ENCODE measurements at regions not wholly inside any gene's neighbourhood (a gene's known extent, or its start where the extent isn't known, plus 50 kb on each side); places are given as distances from the start of the nearest gene placed in this dataset.

DNA sequence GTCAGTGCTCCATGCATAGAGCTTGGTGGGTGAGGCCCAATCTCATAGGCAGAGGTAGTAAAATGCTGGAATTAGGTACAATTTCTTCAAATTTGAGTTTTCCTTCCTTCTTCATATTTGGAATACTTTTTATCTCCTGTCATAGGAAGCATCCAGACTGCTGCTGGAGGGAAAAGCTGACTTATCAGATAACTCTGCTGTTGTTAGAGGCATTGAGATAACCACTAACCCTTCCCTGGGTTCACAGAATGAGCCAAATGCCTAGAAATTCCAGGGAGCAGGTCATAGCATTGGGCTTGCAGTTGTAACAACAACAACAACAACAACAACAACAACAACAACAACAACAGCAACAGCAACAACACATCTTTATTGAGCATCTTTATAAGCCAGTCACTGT is 332.7 kb downstream of the PDCD6IP start:
- H3K9me3 ChIP-seq (ENCODE audit: control insufficient read depth, insufficient read depth, low read length): no peaks in the 10 kb centered on the region
- no peak overlapping the region for H3K27ac ChIP-seq (ENCODE audit: low read depth, low read length)
- DNase-seq (ENCODE audit: low read depth in 4 of 6, low spot score in 6 of 6): no peak
- no peaks in the 10 kb centered on the region for H3K27me3 ChIP-seq (ENCODE audit: control insufficient read depth, insufficient read depth, low read length)
- peaks cover 3% of the 10 kb centered on the region for H3K4me1 ChIP-seq (ENCODE audit: control insufficient read depth, insufficient read depth, low read length)
- no peaks in the 10 kb centered on the region for H3K36me3 ChIP-seq (ENCODE audit: control insufficient read depth, insufficient read depth, low read length)
- H3K4me3 ChIP-seq (ENCODE audit: low read depth, low read length): no peak overlapping the region

DNA sequence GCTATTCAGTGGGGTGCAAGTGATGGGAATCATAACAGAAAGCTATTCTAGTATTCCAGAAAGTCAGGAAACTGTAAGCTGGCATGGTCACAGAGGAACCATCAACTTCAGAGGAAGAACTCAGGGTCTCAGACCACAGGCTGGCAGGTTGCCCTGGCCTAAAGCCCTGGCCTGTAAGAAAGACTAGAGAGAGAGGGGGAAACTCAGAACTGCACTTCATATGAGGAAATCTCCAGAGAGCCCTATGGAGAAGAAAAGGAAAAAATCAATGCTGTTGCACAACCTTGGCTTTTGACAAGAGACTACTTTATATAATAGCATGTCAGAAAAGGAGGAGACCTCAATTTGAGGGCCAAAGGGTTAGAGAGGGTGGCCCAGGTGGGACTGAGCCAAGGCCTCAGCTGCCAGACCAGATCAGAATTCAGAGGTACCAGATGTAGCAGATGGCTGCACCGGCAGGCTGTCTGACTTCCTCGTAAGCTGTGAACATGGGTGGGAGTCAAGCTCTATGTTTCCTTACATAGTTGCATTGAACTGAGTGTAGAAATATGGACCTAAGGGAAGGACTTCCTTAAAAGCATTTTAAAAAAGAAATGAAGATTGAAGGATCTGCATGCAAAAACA is 333.8 kb downstream of the PDCD6IP start:
- Histone ChIP-seq H3K4me3 (ENCODE audit: low read depth, low read length) (no peak overlapping the region), H3K4me1 (ENCODE audit: control insufficient read depth, insufficient read depth, low read length) (peaks cover 3% of the 10 kb centered on the region), H3K27me3 (ENCODE audit: control insufficient read depth, insufficient read depth, low read length) (no peaks in the 10 kb centered on the region), H3K9me3 (ENCODE audit: control insufficient read depth, insufficient read depth, low read length) (no peaks in the 10 kb centered on the region), H3K27ac (ENCODE audit: low read depth, low read length) (no peak overlapping the region), H3K36me3 (ENCODE audit: control insufficient read depth, insufficient read depth, low read length) (no peaks in the 10 kb centered on the region)
- peak in 2 of 6 donors; percentile 13 to 74 for DNase-seq (ENCODE audit: low read depth in 4 of 6, low spot score in 6 of 6)
- 47% methylated on average over 2 of the region's 2 CpGs for WGBS (ENCODE audit: insufficient coverage)

DNA sequence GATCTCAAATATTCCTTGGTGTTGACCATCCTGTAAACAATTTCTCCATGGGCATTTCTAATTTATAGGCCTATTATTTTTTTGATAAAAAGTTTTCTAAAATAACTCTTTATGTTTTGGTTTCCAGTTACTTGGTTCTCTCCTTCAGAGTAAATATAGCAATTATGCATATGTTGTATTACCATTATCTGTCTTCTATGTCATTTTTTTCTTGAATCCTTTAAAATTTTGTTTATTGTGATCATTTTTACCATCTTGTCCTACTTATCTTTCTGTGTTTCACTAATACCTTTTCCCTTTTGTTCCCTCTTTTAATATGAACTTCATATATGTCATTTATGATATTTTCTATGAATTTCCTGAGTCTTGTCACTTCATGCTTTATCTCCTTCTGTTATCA is 341.1 kb downstream of the PDCD6IP start:
- no peak for DNase-seq (ENCODE audit: low read depth in 4 of 6, low spot score in 6 of 6)

DNA sequence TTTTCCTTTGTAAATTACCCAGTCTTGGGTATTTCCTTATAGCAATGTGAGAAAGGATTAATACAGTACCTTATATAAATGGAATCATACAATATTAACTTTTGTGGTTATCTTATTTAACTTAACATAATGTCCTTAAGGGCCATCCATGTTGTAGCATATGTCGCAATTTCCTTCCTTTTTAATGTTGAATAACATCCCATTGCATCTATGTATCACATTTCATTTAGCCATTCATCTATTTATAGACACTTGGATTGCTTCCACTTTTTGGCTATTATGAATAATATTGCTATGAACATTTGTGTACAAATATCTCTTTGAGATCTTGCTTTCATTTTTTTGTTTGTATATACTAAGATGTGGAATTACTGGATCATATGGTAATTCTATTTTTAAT is 342.2 kb downstream of the PDCD6IP start:
- H3K4me3 ChIP-seq (ENCODE audit: low read depth, low read length): no peak overlapping the region
- no CpG with 5 or more reads among the region's 1 CpG for WGBS (ENCODE audit: insufficient coverage)
- H3K4me1 ChIP-seq (ENCODE audit: control insufficient read depth, insufficient read depth, low read length): no peaks in the 10 kb centered on the region
- no peaks in the 10 kb centered on the region for H3K36me3 ChIP-seq (ENCODE audit: control insufficient read depth, insufficient read depth, low read length)
- no peak for DNase-seq (ENCODE audit: low read depth in 4 of 6, low spot score in 6 of 6)
- H3K9me3 ChIP-seq (ENCODE audit: control insufficient read depth, insufficient read depth, low read length): no peaks in the 10 kb centered on the region
- H3K27me3 ChIP-seq (ENCODE audit: control insufficient read depth, insufficient read depth, low read length): no peaks in the 10 kb centered on the region
- no peak overlapping the region for H3K27ac ChIP-seq (ENCODE audit: low read depth, low read length)

More for the DNA sequence above, 341.1 kb downstream of the PDCD6IP start:
- Histone ChIP-seq H3K9me3 (ENCODE audit: control insufficient read depth, insufficient read depth, low read length) (no peaks in the 10 kb centered on the region), H3K4me3 (ENCODE audit: low read depth, low read length) (no peak overlapping the region), H3K4me1 (ENCODE audit: control insufficient read depth, insufficient read depth, low read length) (no peaks in the 10 kb centered on the region), H3K27me3 (ENCODE audit: control insufficient read depth, insufficient read depth, low read length) (no peaks in the 10 kb centered on the region), H3K36me3 (ENCODE audit: control insufficient read depth, insufficient read depth, low read length) (no peaks in the 10 kb centered on the region), H3K27ac (ENCODE audit: low read depth, low read length) (no peak overlapping the region)

DNA sequence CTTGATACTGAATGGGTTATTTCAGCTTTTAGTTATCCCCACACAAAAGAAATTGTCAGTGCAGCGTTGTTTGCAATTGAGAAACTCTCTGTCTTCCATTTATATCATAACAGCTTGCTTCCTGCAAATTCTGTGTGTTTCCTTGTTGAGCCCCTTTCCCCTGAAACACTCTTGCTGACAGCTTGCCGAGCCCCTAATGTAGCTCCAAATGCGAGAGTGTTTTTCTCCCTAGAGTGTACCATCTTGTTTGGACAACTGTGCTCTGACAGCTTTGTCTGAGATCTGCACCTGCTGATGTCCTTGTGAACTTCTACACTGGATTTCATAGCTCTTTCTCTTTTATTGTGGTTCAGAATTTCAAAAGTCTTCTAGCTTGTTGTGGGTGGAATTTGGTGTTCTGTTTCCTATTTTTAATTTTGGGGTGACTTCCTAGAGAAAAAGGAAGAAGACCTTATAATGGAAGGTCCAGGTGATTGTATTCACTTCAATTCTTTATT is 343.5 kb downstream of the PDCD6IP start:
- peak in 1 of 6 donors; percentile 72 for DNase-seq (ENCODE audit: low read depth in 4 of 6, low spot score in 6 of 6)
- Histone ChIP-seq H3K36me3 (ENCODE audit: control insufficient read depth, insufficient read depth, low read length) (no peaks in the 10 kb centered on the region), H3K4me1 (ENCODE audit: control insufficient read depth, insufficient read depth, low read length) (no peaks in the 10 kb centered on the region), H3K4me3 (ENCODE audit: low read depth, low read length) (no peak overlapping the region), H3K27ac (ENCODE audit: low read depth, low read length) (no peak overlapping the region), H3K27me3 (ENCODE audit: control insufficient read depth, insufficient read depth, low read length) (no peaks in the 10 kb centered on the region), H3K9me3 (ENCODE audit: control insufficient read depth, insufficient read depth, low read length) (no peaks in the 10 kb centered on the region)
- 80% methylated on average over 2 of the region's 3 CpGs for WGBS (ENCODE audit: insufficient coverage)

DNA sequence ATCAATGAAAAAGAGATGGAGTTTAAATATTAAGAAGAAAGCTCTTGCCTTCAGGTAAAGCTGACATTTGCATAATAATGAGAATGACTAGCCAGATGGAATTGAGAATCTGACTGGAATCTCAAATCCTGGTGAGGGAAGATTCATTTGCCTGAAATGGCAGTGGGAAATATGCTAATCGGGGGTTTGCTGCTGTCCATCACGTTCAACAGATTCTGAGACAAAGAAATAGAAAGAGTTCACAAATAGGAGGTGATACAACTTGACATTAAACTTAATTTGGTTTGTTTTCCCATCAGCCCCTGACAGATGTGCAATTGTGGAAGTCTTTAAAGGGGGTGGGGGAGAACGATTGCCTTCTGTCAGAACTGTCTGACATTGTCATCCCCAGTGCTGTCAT is 347.4 kb downstream of the PDCD6IP start:
- 25% methylated on average over 2 of the region's 3 CpGs for WGBS (ENCODE audit: insufficient coverage)
- Histone ChIP-seq H3K9me3 (ENCODE audit: control insufficient read depth, insufficient read depth, low read length) (no peaks in the 10 kb centered on the region), H3K4me1 (ENCODE audit: control insufficient read depth, insufficient read depth, low read length) (no peaks in the 10 kb centered on the region), H3K27me3 (ENCODE audit: control insufficient read depth, insufficient read depth, low read length) (no peaks in the 10 kb centered on the region), H3K4me3 (ENCODE audit: low read depth, low read length) (no peak overlapping the region), H3K36me3 (ENCODE audit: control insufficient read depth, insufficient read depth, low read length) (no peaks in the 10 kb centered on the region), H3K27ac (ENCODE audit: low read depth, low read length) (no peak overlapping the region)
- DNase-seq (ENCODE audit: low read depth in 4 of 6, low spot score in 6 of 6): peak in 1 of 6 donors; percentile 50

DNA sequence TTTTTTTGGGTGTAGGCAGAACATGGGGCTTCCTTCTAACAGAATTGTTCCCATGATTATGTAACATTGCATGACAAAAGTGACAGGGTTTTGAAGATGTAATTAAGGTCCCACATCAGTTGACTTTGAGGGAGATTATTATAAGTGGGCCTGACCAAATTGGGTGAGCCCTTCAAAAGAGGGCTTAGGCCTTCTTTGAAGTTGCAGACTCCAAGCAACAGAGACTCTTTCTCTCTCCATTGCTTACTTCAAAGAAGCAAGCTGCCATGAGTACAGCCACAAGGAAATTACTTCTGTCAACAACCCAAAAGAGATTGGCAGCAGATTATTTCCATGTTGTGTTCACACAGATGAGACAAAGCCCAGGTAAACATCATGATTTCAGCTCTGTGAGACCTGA is 348.2 kb downstream of the PDCD6IP start:
- no peaks in the 10 kb centered on the region for H3K36me3 ChIP-seq (ENCODE audit: control insufficient read depth, insufficient read depth, low read length)
- H3K27me3 ChIP-seq (ENCODE audit: control insufficient read depth, insufficient read depth, low read length): no peaks in the 10 kb centered on the region
- H3K4me3 ChIP-seq (ENCODE audit: low read depth, low read length): no peak overlapping the region
- no peak overlapping the region for H3K27ac ChIP-seq (ENCODE audit: low read depth, low read length)
- DNase-seq (ENCODE audit: low read depth in 4 of 6, low spot score in 6 of 6): no peak
- no peaks in the 10 kb centered on the region for H3K4me1 ChIP-seq (ENCODE audit: control insufficient read depth, insufficient read depth, low read length)
- no peaks in the 10 kb centered on the region for H3K9me3 ChIP-seq (ENCODE audit: control insufficient read depth, insufficient read depth, low read length)

DNA sequence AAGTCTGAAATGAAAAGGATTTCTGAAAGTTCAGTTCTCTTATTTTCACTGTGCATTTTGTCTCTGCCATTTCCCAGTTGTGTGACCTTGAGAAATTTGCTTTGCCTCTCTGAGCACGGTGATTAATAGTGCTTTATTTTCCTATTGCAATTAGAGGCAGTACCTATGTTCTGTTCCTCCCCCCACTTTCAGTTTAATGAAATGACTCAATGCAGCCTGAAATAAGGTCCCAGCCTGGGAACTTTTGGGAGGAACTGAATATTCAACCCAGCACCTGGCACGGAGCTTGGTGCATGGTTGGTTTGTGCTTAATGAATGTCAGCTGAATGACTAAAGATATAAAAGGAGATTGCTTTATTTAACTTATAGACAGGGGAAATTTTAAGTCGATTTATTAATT is 352.6 kb downstream of the PDCD6IP start:
- Histone ChIP-seq H3K4me3 (ENCODE audit: low read depth, low read length) (no peak overlapping the region), H3K27ac (ENCODE audit: low read depth, low read length) (no peak overlapping the region), H3K36me3 (ENCODE audit: control insufficient read depth, insufficient read depth, low read length) (no peaks in the 10 kb centered on the region), H3K4me1 (ENCODE audit: control insufficient read depth, insufficient read depth, low read length) (no peaks in the 10 kb centered on the region), H3K9me3 (ENCODE audit: control insufficient read depth, insufficient read depth, low read length) (no peaks in the 10 kb centered on the region), H3K27me3 (ENCODE audit: control insufficient read depth, insufficient read depth, low read length) (no peaks in the 10 kb centered on the region)
- 67% methylated on average over 1 of the region's 3 CpGs for WGBS (ENCODE audit: insufficient coverage)
- no peak for DNase-seq (ENCODE audit: low read depth in 4 of 6, low spot score in 6 of 6)

DNA sequence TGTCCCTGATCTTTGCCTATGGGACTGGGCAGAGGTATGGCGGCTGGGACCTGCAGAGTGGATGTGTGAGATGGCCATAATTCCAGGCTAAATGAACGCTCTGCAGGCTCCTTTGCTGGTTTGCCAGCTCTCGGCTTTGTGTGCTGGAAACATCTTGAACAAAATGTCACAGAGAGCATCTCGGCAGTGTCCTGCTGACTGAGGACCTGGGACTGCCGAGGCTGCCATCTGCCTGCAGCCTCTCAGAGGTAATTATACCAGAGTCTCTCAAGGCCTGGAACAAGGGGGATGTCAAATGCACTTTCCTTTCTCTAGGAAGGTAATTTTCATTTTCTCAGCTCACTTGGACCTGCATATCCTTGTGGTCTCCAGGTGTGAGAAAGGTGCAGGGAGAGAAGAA is 354.2 kb downstream of the PDCD6IP start:
- no peaks in the 10 kb centered on the region for H3K36me3 ChIP-seq (ENCODE audit: control insufficient read depth, insufficient read depth, low read length)
- peak in 1 of 6 donors; percentile 39 for DNase-seq (ENCODE audit: low read depth in 4 of 6, low spot score in 6 of 6)
- no peaks in the 10 kb centered on the region for H3K4me1 ChIP-seq (ENCODE audit: control insufficient read depth, insufficient read depth, low read length)
- no peak overlapping the region for H3K27ac ChIP-seq (ENCODE audit: low read depth, low read length)
- no peaks in the 10 kb centered on the region for H3K27me3 ChIP-seq (ENCODE audit: control insufficient read depth, insufficient read depth, low read length)
- H3K4me3 ChIP-seq (ENCODE audit: low read depth, low read length): no peak overlapping the region
- WGBS (ENCODE audit: insufficient coverage): 85% methylated on average over 5 of the region's 5 CpGs
- no peaks in the 10 kb centered on the region for H3K9me3 ChIP-seq (ENCODE audit: control insufficient read depth, insufficient read depth, low read length)

DNA sequence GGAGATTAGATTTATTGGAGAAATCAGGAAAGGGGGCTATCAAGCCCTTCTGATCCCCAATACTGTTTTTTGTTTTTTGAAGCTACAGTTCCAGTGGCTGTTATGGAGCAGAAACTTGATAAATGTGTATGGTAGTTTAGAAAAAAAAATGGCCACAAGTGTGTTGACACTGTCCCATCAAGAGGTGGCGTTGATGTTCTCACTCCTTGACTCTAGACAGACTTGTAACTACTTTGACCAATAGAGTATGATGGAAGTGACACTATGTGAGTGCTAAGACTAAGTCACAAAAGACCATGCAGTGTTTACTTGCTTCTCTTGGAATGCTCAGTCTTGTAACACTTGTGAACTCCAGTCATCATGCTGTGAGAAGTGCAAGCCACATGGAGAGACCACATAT is 356.7 kb downstream of the PDCD6IP start:
- Histone ChIP-seq H3K27me3 (ENCODE audit: control insufficient read depth, insufficient read depth, low read length) (no peaks in the 10 kb centered on the region), H3K36me3 (ENCODE audit: control insufficient read depth, insufficient read depth, low read length) (no peaks in the 10 kb centered on the region), H3K4me3 (ENCODE audit: low read depth, low read length) (no peak overlapping the region), H3K9me3 (ENCODE audit: control insufficient read depth, insufficient read depth, low read length) (no peaks in the 10 kb centered on the region), H3K4me1 (ENCODE audit: control insufficient read depth, insufficient read depth, low read length) (no peaks in the 10 kb centered on the region), H3K27ac (ENCODE audit: low read depth, low read length) (no peak overlapping the region)
- no peak for DNase-seq (ENCODE audit: low read depth in 4 of 6, low spot score in 6 of 6)
- no CpG with 5 or more reads among the region's 1 CpG for WGBS (ENCODE audit: insufficient coverage)

Data from spinal cord (tissue), 9 donors.